HG03159 (cell line): ENCODE measurements at regions not wholly inside any gene's neighbourhood (a gene's known extent, or its start where the extent isn't known, plus 50 kb on each side); places are given as distances from the start of the nearest gene placed in this dataset.
"Not testable (repeated sequence)": the region's sequence is repeated elsewhere in the genome, so short reads cannot be mapped to it uniquely, and the experiment has no call there.

Experiments
- ATAC-seq: cut with Tn5 transposase; IDR thresholded peaks from one replicate; pipeline ENCODE4 v1.9.1; 2021; ENCODE audit warnings: mild to moderate bottlenecking, moderate library complexity; ENCODE audit not compliant: unreplicated experiment

DNA sequence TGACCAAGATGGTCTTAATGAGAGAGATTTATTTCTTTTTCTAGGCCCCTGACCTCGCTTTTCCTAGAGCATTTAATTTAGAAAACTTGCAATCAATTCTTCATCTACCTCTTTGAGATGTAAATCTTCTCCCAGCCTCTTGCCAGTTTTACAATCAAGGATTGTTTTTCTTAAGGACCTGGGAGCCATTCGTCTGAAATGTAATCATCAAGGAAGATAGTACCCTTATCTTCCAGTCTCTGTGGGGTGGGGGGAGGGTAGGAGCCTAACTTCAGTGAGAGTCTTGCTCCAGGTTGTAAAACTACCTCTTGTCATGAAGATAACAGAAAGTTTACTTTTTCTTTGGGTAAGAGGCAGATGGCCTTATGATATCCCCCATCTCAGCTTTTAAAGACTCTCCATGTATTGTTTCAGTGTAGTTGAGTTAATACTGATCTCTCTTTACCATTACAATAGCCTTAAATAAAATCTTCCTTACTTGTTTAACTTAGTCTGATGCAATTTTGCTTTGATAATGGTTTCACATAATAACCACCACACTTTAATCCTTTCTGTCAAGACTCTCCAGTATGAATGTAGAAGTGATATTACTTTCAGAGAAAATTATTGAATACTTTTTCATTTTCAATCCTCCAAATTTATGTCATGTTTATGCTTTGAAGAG, 110.2 kb upstream of the CPHXL start:
- ATAC-seq = no peak

DNA sequence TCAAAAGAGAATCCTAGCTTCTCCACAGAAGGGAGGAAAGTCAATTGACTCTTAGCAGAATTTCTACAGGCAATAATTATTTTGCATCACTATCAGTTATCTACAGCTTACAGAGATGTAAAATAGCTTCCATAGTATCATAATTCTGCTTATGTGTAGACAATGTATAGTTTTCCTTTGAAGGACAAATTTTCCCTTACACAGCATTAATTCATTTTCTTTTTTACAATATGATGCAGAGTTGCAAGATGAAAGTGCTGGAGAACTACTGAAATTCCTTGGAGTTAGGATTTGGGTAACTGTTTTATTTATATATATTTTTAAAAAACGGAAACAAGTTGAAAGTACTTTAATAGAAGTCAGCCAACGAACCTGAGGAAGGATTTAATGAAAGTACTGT, 111.0 kb upstream of the CPHXL start:
- ATAC-seq = no peak

DNA sequence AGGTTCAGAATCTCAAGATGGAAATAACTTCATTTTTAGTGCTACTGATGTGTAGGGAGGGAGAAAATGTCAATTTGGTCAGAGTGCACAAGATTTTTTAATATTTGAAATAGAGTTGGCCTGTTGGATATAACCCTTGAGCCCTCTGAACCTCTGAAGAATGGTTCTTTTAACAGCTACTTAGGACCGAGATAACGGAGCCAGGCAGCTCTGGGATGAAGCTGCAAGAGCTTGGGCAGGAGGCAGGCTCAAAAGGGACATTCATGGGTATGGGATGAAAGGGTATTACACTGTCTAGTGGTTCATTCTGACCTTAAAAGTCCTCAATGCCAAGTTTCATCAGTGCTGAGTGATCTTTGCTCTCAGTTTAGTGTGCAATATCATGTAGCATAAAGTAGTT, 111.4 kb upstream of the CPHXL start:
- no peak for ATAC-seq

DNA sequence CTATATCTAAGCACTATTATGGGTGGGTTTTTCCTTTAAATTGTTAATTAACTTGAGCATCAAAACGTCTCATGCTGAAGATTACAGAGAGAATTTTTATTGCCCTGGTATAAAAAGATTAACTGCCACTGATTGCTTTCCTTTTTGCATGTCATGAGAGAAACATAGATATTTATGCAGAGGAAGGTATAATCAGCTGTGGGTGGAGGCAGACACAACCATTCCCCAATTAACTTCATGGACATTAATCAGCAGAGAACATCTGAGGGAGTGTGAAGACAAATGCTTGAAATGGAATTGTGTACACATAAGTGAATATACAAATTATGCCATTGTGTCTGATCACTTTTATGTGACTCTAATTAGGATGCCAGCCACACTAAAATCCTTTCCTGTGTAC, 115.2 kb upstream of the CPHXL start:
- ATAC-seq = no peak

DNA sequence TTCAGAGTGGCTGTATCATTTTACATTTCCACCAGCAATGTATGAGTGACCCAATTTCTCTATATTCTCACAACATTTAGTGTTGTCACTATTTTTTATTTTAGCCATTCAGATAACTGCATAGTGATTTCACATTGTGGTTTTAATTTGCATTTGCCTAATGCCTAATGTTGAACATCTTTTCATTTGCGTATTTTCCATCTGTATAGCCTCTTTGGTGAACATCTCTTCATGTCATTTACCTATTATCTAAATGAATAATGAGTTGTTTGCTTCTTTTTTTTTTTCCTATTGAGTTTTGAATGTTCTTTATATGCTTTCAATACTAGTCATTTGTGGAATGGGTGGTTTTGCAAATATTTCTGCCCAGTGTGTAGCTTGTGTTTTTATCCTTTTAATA, 120.9 kb upstream of the CPHXL start:
- no peak for ATAC-seq

DNA sequence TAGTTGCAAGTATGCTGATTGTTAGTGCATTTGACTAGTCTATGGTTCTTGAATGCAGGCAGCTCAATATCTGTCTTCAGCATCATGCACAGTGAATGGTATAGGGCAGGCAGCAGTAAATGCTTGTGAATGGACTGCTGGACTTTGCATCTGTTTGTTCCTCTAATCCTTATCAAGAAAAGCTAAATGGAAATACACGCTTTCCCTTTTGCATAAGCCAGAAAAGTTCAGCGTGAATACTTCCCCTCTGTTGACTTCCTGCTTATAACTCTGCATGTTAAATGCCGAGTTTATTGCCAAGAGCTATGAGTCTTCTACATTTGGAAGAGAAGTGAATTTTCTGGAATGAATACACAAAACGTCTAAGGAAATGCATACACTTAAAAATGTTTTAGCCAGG, 127.9 kb upstream of the CPHXL start:
- ATAC-seq = no peak

DNA sequence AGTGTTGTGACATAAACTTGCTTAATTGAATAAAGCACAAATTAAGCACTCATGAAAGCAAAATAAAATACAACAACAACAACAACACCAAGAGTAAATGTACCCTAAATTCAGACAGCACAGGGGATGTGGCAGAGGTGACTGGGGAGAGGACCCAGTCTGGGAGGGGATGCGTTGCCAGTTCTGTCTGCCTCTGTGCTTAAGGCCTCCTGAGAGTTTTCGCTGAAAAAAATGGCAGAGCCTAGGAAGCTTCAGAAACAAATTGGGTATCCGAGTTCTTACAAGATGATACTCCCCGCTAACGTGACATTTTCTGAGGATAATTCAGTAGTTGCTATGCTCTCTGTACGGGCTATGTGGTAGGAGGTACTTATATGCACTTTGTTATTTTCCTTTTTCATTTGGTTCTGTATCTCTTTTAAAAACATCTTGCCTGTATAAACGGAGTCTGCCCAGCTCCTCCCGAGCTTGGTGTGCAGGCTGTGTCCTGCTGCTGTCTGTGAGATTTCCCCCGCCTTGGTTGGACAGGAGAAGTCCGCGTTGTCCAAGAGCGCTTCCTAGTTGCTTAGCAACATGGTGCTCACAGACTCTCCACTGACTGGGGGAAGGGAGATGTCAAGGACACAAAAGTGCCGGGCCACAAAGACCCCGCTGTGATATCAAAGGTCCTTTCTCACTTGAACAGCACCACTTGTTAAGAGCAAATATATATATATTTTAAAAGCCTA, 134.2 kb upstream of the CPHXL start:
- ATAC-seq = no peak

DNA sequence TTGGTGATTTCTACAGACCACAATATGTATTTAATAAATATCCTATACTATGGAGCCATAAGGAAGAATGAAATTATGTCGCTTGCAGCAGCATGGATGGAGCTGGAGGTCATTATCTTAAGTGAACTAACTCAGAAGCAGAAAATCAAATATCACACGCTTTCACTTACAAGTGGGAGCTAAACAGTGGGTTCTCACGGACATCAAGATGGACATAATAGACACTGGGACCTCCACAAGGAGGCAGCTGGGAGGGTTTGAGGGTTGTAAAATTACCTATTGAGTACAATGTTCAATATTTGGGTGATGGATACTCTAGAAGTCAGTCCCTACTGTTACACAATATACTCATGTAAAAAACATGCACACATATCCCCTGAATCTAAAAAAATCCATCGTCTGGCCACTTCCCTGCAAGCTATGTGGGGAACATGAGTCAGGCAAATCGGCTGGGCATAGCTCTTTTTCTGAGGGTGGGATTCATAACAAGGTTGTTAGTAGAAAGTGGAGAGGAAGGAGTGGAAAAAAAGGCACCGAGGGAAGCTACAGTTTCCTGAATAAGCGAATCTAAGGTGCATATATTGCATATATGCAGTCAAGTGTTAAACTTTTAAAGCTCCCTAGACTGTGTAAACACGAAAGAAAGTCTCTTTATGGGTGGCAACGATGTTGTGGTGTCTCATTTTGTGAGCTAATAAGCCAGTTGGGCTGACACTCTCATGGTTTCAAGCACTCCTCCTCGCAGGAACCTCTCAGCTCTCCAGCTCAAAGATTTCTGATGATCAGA, 135.2 kb upstream of the CPHXL start:
- no peak for ATAC-seq

DNA sequence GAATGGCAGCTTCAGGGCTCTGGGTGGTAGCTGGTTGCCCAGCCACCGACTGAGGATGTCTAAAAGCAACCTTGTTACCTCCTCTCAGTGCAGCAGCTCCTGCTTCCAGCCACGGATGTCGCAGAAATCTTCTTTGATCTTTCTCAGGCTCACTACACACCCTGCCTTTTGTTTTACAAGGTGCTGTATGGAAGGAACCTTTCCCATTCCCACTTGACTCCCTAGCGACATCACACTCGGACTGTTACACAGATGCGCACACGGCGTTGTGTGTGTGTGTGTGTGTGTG, 135.8 kb upstream of the CPHXL start:
- ATAC-seq = no peak

DNA sequence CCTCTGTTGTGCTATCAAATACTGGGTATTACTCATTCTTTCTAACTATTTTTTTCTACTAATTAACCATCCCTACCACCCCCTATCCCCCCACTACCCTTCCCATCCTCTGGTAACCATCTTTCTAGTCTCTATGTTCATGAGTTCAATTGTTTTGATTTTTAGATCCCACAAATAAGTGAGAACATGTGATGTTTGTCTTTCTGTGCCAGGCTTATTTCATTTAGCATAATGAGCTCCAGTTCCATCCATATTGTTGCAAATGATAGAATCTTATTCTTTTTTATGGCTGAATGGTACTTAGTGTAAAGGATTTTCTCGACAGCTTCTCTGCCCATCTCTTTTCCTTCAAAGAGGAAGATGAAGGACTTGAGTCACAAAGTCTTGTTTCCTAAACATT, 138.0 kb upstream of the CPHXL start:
- ATAC-seq = no peak

DNA sequence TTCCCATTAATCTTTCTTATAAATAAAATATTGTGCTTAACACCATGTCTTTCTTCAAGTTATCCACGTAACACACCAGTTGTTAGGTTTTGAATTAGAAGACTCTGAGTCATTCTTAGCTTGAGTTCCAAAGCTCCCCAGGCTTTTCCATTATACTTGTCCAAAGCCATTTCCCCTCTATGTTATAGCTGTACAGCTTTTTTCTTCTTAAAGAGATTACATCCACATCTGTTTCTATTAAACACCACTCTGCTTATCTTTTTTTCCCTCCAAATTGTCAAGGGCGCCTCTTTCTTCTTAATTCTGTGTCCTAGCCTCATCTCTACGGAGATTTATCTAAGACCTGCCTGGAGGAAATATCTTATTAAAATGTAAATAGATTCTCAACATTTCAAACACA, 139.4 kb upstream of the CPHXL start:
- ATAC-seq = no peak

DNA sequence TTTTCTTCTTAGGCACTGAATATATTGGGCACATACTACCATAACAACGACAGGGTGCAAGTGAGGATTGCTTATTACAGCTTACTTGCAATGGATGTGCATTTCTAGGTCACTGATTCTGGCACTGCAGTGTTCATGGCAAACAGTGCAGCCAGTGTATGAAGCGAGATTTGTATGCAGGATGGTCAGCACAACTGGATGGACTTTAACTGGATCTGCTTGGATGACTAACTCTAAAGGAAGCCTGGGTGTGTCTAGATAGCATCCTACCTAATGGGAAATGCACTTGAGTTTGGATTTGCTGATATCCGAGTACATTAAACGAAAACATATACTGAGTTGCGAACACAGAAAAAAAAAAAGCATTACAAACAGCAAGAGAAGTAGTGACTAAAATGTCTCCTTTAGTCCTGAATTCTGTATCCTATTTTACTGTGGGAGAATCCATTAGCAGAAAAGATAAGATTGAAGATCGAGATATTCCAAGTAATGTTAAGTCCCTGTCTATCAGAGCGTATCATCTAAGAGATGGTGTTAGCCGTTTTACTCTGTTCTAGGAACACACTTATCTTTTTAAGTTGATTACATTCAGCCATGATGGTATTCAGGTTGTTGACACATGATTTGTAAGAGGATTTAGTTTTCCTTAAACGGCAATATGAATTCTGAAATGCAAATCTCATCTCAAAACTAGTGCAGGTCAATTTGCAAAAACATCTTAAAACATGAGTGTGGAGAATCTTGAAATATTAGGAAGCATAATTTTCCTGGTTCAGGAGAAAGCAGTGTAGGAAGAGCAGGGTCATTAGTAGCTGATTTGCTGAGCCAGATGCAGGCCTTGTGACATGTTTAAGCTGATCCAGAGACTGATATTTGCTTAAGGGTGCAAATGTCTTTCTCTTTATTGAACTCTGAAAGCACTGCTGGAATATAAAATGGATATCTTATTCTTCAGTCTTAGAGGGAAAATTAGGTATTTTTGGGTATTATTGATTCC, 142.6 kb upstream of the CPHXL start:
- no peak for ATAC-seq

DNA sequence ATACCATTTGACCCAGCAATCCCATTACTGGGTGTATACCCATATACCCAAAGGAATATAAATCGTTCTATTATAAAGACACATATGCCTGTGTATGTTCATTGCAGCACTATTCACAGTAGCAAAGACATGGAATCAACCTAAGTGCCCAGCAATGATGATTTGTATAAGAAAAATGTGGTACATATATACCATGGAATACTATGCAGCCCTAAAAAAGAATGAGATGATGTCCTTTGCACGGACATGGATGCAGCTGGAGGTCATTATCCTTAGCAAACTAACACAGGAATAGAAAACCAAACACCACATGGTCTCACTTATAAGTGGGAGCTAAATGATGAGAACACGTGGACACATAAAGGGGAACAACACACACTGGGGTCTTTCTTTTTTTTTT, 155.0 kb upstream of the CPHXL start:
- ATAC-seq = not testable (repeated sequence)

DNA sequence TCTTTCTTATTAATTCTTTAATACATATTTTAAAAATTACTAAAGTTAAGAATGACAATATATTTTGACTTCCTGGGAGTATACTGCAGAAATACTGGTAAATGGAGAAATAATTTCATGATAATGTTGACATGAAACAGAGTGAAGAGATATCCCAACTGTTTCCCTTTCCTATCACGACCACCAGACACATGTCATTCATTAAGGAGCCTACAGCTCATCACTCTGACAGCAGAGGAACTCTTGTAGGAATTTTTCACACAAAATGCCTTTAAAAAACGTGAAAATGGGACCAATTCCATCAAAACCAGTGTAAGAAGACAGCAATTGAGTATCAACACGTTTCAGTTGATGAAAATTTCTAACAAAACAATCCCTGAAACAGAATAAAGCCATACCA, 172.9 kb upstream of the CPHXL start:
- ATAC-seq = no peak

DNA sequence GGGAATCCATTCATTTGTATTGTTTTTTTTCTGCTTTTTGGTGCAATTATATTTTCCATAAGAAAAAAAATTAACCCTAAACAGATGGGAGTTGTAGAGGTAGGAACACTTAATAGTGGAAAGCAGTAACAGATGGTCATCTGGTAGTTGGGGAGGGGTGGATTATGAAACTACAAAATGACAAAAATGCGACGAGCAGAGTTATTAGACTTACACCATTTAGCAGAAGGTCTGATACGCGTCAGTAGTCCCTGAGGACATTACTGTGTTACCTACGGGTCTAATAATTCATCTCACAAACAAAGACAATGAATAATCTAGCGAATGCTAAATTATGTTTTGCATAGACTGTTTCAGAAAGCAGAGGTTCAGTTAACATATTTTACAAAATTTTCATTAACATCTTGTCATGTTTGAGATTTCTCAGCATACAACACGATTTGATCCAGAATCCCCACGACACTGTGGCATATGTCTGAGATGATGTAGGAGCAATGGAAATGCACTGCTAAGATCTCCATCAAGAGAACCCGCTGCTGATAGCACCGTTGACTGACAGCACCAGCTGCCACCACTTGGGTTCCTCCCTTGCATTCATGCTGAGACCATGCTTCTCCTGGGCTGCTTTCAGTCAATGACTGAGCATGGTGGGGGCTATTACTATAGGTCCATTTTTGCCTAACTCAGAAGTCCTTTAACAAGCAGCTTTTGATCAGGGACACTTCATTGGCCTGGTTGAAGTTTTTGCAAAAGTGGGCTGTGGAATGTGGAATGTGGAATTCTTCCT, 182.2 kb upstream of the CPHXL start:
- ATAC-seq = no peak

DNA sequence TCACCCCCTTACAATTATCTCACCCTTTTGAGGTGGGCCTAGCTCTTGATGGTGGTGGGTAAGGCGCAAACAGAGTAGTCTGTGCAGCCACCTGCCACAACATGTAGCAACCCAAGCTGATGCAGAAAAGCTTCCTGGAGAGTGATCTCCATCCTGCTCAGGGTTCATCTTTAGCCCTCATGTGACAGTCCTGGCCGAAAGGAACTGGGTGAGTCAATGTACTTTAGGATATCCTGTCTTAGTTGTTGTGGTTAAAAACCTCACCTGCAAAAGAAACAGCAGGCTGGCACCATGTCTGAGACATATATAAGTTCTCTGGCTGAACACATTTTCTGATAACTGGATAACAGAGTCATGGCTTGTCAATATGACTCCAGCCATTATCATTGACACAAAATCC, 183.5 kb upstream of the CPHXL start:
- no peak for ATAC-seq

DNA sequence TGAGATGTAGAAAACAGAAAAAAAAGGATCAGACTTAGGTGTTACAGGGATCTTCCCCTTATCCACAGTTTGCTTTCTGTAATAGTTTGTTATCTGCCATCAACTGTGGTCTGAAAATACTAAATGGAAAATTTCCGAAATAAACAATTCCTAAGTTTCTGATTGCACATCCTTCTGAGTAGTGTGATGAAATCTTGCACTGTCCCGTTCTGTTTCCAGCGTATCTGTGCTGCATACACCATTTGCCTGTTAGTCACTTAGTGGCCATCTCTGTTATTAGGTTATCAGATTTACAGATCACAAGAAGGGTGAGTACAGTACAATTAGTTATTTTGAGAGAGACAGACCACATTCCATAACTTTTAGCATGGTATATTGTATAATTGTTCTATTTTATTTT, 185.6 kb upstream of the CPHXL start:
- ATAC-seq = no peak

DNA sequence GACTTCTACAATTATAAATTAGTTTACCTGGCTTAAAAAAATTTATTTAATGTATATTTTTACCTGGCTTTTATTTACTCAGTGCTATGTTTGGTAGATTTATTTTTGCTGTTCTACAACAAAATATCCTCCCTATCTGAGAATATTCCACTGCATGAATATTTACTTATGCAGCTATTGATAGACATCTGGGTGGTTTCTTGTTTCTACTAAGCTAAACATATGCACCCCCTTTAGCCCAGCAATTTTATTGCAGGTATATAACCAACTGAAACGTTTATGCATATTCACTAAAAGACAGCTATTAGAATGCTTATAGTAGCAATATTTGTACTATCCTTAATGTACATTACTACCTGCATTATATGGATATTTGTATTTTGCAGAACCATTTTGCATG, 187.7 kb upstream of the CPHXL start:
- ATAC-seq = no peak

DNA sequence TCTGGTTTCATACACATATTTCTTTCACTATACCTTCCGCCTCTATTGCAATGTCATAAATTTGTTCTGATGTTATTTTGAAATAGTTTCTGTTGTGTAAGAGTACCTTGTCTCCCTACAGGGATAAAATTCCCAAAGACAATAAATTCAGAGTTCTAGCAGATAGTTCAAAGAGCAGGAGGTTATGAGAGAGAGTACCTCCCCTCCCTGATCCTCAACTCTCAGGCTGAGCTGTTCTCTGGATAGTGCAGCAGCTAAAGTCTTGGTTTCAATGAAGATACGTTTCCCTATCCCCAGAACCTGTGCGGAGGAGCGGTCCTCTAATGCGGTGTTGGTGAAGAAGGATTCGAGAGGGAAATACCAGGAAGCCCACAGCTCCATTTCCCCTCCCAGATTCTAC, 190.2 kb upstream of the CPHXL start:
- ATAC-seq = no peak

DNA sequence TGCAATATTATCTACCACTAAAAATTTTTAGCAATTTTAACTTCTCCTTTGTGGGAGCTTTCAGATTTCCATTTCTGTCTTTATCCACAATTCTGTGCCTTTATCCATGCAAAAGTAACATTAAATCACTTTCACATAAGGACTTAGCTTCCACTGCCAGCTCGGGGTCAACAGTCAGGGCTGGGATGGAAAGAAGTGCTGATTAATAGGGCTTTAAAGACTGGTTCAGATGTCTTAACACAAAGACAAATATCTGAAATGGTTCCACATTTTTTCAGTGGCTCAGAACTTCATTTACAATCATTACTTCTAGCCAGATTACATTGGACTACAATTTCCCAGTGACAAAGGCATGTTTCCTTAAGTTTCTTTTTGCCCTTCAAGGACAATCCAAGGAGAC, 191.8 kb upstream of the CPHXL start:
- ATAC-seq = no peak
